H9 (cell line): ENCODE measurements at regions not wholly inside any gene's neighbourhood (a gene's known extent, or its start where the extent isn't known, plus 50 kb on each side); places are given as distances from the start of the nearest gene placed in this dataset.

Experiments used
- DNase-seq: peaks from one replicate; pipeline ENCODE4 v3.0.0-alpha.2; 2017
- H2AFZ ChIP-seq: one replicate; pipeline ENCODE4 v1.6.1; 2013; ENCODE audit warnings: mild to moderate bottlenecking, low read length, control low read depth, moderate library complexity
- H2AK5ac ChIP-seq: 2 replicates; pipeline ENCODE4 v1.6.1; 2013; ENCODE audit warnings: low read length, control low read depth, mixed read lengths; ENCODE audit not compliant: insufficient read length
- H2BK120ac ChIP-seq: one replicate; pipeline ENCODE4 v1.6.1; 2013; ENCODE audit warnings: low read depth, mild to moderate bottlenecking, low read length, control low read depth, inconsistent platforms; ENCODE audit not compliant: poor library complexity, severe bottlenecking
- H2BK12ac ChIP-seq: 2 replicates; pipeline ENCODE4 v1.6.1; 2013; ENCODE audit warnings: low read length, control low read depth, mixed read lengths, low read depth; ENCODE audit not compliant: insufficient read length
- H2BK15ac ChIP-seq: 2 replicates; pipeline ENCODE4 v1.6.1; 2013; ENCODE audit warnings: low read depth, low read length, control low read depth
- H2BK20ac ChIP-seq: one replicate; pipeline ENCODE4 v1.6.1; 2013; ENCODE audit warnings: low read depth, mild to moderate bottlenecking, low read length, control low read depth, inconsistent platforms; ENCODE audit not compliant: poor library complexity, severe bottlenecking
- H2BK5ac ChIP-seq: 2 replicates; pipeline ENCODE4 v1.6.1; 2013; ENCODE audit warnings: low read length, control low read depth, mixed read lengths; ENCODE audit not compliant: insufficient read length
- H3K14ac ChIP-seq: 2 replicates; pipeline ENCODE4 v1.6.1; 2013; ENCODE audit warnings: low read length, control low read depth; ENCODE audit not compliant: insufficient read depth
- H3K18ac ChIP-seq: 2 replicates; pipeline ENCODE4 v1.6.1; 2013; ENCODE audit warnings: low read depth, mild to moderate bottlenecking, mixed read lengths, low read length, control low read depth; ENCODE audit not compliant: insufficient read length
- H3K23ac ChIP-seq: 2 replicates; pipeline ENCODE4 v1.6.1; 2013; ENCODE audit warnings: low read length, control low read depth, mixed read lengths, low read depth; ENCODE audit not compliant: insufficient read length
- H3K23me2 ChIP-seq: 2 replicates; pipeline ENCODE4 v1.6.1; 2013; ENCODE audit warnings: low read depth, mild to moderate bottlenecking, mixed read lengths, low read length, control low read depth; ENCODE audit not compliant: insufficient read length, poor library complexity, severe bottlenecking
- H3K27ac ChIP-seq: 2 replicates; pipeline ENCODE4 v1.5.1; 2013; ENCODE audit warnings: low read length, control low read depth, mixed read lengths, low read depth; ENCODE audit not compliant: insufficient read length
- H3K27me3 ChIP-seq: 2 replicates; pipeline ENCODE4 v1.6.1; 2013; ENCODE audit warnings: low read length, control low read depth, inconsistent platforms; ENCODE audit not compliant: insufficient read depth
- H3K4ac ChIP-seq: 2 replicates; pipeline ENCODE4 v1.6.1; 2013; ENCODE audit warnings: low read depth, mild to moderate bottlenecking, control low read depth, inconsistent platforms, low read length, moderate library complexity
- H3K4me1 ChIP-seq: 2 replicates; pipeline ENCODE4 v1.6.1; 2013; ENCODE audit warnings: low read length, control low read depth, inconsistent platforms; ENCODE audit not compliant: insufficient read depth
- H3K4me2 ChIP-seq: 2 replicates; pipeline ENCODE4 v1.6.1; 2013; ENCODE audit warnings: low read length, control low read depth, mixed read lengths; ENCODE audit not compliant: insufficient read length, insufficient read depth
- H3K56ac ChIP-seq: 2 replicates; pipeline ENCODE4 v1.6.1; 2013; ENCODE audit warnings: low read depth, mild to moderate bottlenecking, mixed read lengths, low read length, control low read depth; ENCODE audit not compliant: insufficient read length
- H3K79me1 ChIP-seq: 2 replicates; pipeline ENCODE4 v1.6.1; 2013; ENCODE audit warnings: low read depth, mild to moderate bottlenecking, moderate library complexity, low read length, control low read depth, inconsistent platforms; ENCODE audit not compliant: insufficient read depth, poor library complexity, severe bottlenecking
- H3K79me2 ChIP-seq: 2 replicates; pipeline ENCODE4 v1.6.1; 2013; ENCODE audit warnings: low read length, control low read depth, inconsistent platforms; ENCODE audit not compliant: insufficient read depth
- H3K9ac ChIP-seq: 2 replicates; pipeline ENCODE4 v1.6.1; 2013; ENCODE audit warnings: low read length, control low read depth, mixed read lengths; ENCODE audit not compliant: insufficient read length; ENCODE audit errors: extremely low read depth
- H3K9me3 ChIP-seq: one replicate; pipeline ENCODE4 v1.6.1; 2013; ENCODE audit warnings: low read depth, low read length, inconsistent platforms; ENCODE audit not compliant: control insufficient read depth
- H3T11ph ChIP-seq: one replicate; pipeline ENCODE4 v1.6.1; 2013; ENCODE audit warnings: mild to moderate bottlenecking, low read length, control low read depth, inconsistent platforms
- H4K20me1 ChIP-seq: one replicate; pipeline ENCODE4 v1.6.1; 2013; ENCODE audit not compliant: control insufficient read depth, insufficient read length, insufficient read depth
- H4K5ac ChIP-seq: 2 replicates; pipeline ENCODE4 v1.6.1; 2013; ENCODE audit warnings: low read depth, mild to moderate bottlenecking, mixed read lengths, low read length, control low read depth; ENCODE audit not compliant: insufficient read length
- H4K8ac ChIP-seq: replicated peaks from 2 replicates; pipeline ENCODE4 v1.6.1; 2013; ENCODE audit warnings: low read length, control low read depth, mixed read lengths, low read depth; ENCODE audit not compliant: insufficient read length
- H4K91ac ChIP-seq: 2 replicates; pipeline ENCODE4 v1.6.1; 2013; ENCODE audit warnings: low read depth, mild to moderate bottlenecking, moderate library complexity, mixed read lengths, low read length, control low read depth; ENCODE audit not compliant: insufficient read length
- H3K27ac Mint-ChIP-seq, 3 experiments: 2 replicates in 2 of 3; 3 replicates in 1 of 3; pipeline ENCODE4 v1.8.0; 2020 to 2021; ENCODE audit warnings: mixed read lengths in 3 of 3, mild to moderate bottlenecking in 1 of 3, moderate library complexity in 1 of 3
- H3K27me3 Mint-ChIP-seq: 2 replicates; pipeline ENCODE4 v1.8.0; 2021; ENCODE audit warnings: low read depth, mild to moderate bottlenecking, moderate library complexity, mixed read lengths
- H3K36me3 Mint-ChIP-seq, 3 experiments: 2 replicates in 2 of 3; 3 replicates in 1 of 3; pipeline ENCODE4 v1.8.0; 2020 to 2021; ENCODE audit warnings: low read depth in 3 of 3, mixed read lengths in 3 of 3; ENCODE audit not compliant: insufficient read depth in 1 of 3
- H3K4me1 Mint-ChIP-seq, 2 experiments: 2 replicates each; pipeline ENCODE4 v1.8.0; 2020; ENCODE audit warnings: mixed read lengths in 2 of 2
- H3K4me3 Mint-ChIP-seq, 2 experiments: 2 replicates in 1 of 2; 3 replicates in 1 of 2; pipeline ENCODE4 v1.8.0; 2020 to 2021; ENCODE audit warnings: mild to moderate bottlenecking in 2 of 2, mixed read lengths in 2 of 2, moderate library complexity in 1 of 2
- H3K9me3 Mint-ChIP-seq, 2 experiments: 2 replicates in 1 of 2; 3 replicates in 1 of 2; pipeline ENCODE4 v1.8.0; 2020; ENCODE audit warnings: mild to moderate bottlenecking in 2 of 2, mixed read lengths in 2 of 2, moderate library complexity in 1 of 2
- CTCF ChIP-seq: fragments of 200-600 bp; sonication (generic); conservative IDR thresholded peaks from 3 replicates; pipeline ENCODE4 v1.8.0; 2021; ENCODE audit warnings: antibody characterized with exemption, mild to moderate bottlenecking
- WGBS: extraction: QIAGEN DNeasy Blood & Tissue Kit; methylation state at CpG from one replicate; pipeline ENCODE4 v1.1.7; 2013; ENCODE audit warnings: missing lambda C conversion rate, low lambda C conversion rate, mixed read lengths; ENCODE audit not compliant: insufficient read length; ENCODE audit errors: extremely low coverage; 5-methylcytosine and 5-hydroxymethylcytosine counted together

- H3K27me3 ChIP-seq, result no peaks in the 10 kb centered on the region
- H3K27ac ChIP-seq, result no peak overlapping the region
- no peak for TF ChIP-seq CTCF
- no peaks in the 10 kb centered on the region for H3K4me1 ChIP-seq
- H2BK12ac ChIP-seq, result no peak overlapping the region
- no peak overlapping the region for H3K4ac ChIP-seq
- no peak overlapping the region for H3K4me2 ChIP-seq
- H2AFZ ChIP-seq, result no peak overlapping the region
- H2BK5ac ChIP-seq, result no peak overlapping the region
- H2BK15ac ChIP-seq, result no peak overlapping the region
- H2BK20ac ChIP-seq, result no peak overlapping the region
- no peak overlapping the region for H4K8ac ChIP-seq
- H3K14ac ChIP-seq, result no peak overlapping the region
- no peaks in the 10 kb centered on the region for H3K79me1 ChIP-seq
- no peaks in the 10 kb centered on the region for H3K23me2 ChIP-seq
- no peaks in the 10 kb centered on the region for H3K79me2 ChIP-seq
- H3K23ac ChIP-seq, result no peak overlapping the region
- H4K5ac ChIP-seq, result no peak overlapping the region
- no peaks in the 10 kb centered on the region for H4K20me1 ChIP-seq
- Mint-ChIP-seq H3K27me3 (no peaks in the 10 kb centered on the region), H3K4me1 (peaks cover 16 to 21% of the 10 kb centered on the region in 2 experiments), H3K36me3 (no peaks in the 10 kb centered on the region), H3K4me3 (no peak overlapping the region), H3K9me3 (no peaks in the 10 kb centered on the region), H3K27ac (no peak overlapping the region; a peak in 1 of 7 replicates)
- no peak overlapping the region for H3T11ph ChIP-seq
- H3K9ac ChIP-seq, result no peak overlapping the region
- no peaks in the 10 kb centered on the region for H3K9me3 ChIP-seq
- H2AK5ac ChIP-seq, result no peak overlapping the region
- no peak overlapping the region for H2BK120ac ChIP-seq
- WGBS, result no CpG with 5 or more reads among the region's 3 CpGs
- no peak overlapping the region for H3K18ac ChIP-seq
- no peak overlapping the region for H3K56ac ChIP-seq
- no peak overlapping the region for H4K91ac ChIP-seq
- DNase-seq, result no peak
Observed at GRCh38 chr16:66004699-66005098, 361.8 kb upstream of the CDH5 start.
